NCI-H526 (cell line): ENCODE measurements at regions not wholly inside any gene's neighbourhood (a gene's known extent, or its start where the extent isn't known, plus 50 kb on each side); places are given as distances from the start of the nearest gene placed in this dataset.

Experiments used
- DNase-seq, 2 experiments: peaks; one replicate each; lab custom pipeline; 2025; lab: John Stamatoyannopoulos, UW

DNA sequence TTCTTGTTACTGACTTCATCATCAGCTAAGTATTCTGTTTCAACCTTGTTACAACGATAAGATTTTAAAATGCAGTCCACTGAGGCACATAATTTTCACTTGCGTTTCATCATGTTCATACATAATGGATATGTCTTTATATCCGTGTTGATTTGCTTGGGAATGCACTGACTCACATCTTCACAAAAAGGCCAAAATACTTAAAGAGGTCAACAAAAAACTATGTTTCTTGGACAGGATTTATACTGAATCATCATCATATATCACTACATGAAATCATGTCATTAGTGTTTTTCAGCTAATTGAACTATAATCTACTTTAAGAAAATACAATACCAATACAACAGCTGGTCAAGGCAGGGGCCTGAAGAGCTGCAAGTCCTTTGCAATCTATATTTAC, 324.5 kb upstream of the KLF6 start:
- DNase-seq, result no peak

DNA sequence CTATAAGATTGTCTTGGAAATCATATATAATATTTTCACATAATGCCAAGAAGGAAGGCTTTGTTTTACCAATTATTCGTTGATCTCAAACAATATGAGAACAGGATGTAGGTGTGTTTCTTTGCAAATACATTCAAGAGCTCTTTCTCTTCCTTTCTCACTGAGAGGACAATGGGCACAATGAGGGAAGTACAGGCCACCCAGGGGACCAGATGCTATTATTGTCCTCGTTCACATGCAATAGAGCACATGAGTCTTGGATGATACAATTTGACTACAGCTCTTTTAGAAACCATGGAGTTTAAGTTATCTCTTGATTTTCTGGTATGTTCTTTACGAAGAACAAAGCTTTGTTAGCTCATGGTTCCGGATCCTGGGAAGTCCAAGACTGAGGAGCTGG, 323.7 kb upstream of the KLF6 start:
- DNase-seq, result no peak

DNA sequence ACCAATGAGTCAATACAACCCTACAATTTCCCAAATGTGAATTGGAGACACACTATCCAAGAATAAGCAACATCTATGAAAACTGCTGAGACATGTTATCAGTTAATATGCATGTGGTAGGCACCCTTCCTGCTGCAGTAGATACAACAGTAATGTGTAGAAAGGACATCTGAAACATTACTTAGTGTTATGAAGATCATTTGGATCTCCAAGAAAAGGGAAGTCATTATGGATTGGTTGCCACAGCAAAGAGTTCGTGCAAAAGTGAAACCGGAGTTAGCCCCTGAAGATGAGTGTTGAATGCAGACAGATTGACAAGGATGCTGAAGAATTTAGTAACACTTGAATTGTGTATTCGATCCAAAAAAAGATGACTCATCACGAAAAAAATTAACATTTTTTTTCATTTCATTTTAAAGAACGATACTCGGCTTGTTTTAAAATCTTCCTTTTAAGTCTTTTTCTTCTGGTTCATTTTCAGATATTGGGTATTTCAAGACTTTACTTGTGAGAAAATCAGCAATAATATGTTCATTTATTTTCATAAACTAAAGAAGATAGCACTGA, 322.4 kb upstream of the KLF6 start:
- DNase-seq, result no peak

DNA sequence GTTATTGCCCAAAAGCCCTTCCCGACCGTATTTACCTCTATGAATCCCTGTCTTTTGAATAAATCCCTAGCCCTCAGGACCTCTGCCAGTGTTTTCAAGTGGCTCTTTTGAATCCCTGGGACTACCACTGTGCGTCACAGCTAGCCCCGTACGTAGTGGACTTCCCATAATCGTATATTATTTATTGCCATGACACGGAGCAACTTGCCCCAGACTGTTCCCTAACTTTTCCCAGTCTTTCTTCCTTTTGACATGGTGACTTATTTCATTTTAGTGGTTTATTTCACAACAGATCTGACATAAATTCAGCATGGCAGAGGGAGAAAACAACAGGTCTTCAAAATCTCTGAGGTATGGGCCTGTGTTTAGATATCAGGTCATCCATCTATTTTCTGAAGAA, 318.6 kb upstream of the KLF6 start:
- no peak for DNase-seq

DNA sequence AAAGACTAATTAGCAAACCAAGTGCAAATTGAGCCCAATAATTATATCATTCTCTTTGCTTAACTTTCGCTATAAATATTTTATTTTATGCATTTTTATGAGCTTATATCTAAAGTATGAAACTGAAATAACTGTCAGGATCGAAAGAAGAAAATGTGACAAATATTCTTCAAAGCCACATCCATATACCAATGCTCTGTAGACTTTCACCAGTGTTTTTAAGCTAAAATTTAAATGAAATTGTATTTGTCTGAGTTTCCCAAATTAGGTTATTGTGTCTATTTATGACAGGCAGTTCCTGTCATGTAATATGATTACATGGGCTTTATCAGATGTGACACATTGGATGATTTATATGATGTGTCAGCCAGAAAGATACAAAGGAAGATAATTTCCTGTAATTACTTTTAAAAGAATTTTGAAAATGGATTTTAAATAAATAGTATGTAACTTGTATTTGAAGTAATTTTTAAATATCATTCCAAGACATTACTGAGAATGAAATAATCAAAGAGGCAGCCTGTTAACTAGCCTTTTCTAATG, 317.9 kb upstream of the KLF6 start:
- DNase-seq, result no peak

DNA sequence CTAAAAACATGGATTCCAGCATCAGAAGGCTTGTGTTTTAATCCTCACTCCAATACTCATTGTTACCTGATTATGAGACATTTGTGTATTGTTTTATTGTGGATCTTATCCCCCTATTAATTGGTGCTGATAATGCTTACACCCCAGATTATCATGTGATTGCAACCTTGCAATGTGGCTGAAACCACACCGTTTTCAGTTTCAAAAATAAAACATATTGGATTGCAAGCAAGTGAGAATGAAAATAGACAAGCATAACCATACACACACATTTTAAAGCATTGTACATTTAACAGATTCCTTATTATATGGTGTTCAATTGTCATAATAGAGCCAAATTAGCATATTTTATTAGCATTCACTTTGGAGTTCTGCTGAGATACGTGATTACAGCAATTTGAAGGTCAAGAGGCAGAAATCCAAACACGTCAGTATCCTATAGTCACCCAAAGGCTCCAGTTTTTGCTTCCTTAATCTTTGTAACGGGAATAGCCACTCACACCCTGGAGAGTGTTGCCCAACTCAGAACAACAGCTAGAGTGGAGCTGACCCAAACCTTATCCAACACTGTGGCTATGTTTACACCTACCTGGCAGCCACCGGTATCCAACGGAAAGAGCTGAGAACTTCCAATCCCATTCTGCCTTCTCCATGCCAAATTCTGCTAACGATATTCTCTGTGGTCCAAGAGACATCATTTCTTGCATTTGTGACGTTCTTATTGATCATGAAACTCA, 317.1 kb upstream of the KLF6 start:
- DNase-seq, result no peak

DNA sequence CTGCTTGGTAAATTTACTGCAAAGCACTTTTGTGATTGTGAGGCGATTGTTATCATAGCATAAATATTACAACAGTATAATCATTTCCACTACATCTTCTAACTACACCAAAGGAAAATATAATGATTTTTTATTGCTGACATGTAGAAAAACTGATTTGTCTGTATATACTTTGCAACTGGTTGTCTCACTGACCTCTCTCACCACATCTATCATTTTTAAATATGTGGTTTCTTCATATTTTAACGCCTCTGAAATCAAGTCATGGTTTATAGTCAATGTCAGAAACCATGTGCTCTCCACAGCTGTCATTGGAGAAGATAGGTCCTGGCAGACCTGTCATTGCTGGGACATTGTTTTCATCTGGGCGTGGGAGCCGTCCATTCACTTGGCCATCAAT, 315.4 kb upstream of the KLF6 start:
- no peak for DNase-seq

DNA sequence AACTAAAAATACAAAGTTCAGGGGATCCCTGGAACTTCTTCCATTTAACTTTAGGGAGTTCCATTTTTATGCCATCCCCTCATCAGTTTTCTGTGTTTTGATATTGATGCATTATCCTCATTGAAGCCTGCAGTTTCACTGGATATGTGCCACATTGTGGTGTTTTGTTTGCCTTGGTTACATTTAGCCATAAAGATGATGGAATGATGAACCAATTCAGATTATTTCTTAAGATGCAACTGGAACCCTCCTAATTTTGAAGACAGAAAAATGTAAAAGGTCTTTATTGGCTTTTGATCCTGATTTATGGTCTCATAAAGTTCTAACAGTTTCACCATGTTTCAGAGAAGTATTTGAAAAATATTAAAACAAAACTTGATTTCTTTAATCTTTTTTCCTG, 314.2 kb upstream of the KLF6 start:
- DNase-seq, result no peak

DNA sequence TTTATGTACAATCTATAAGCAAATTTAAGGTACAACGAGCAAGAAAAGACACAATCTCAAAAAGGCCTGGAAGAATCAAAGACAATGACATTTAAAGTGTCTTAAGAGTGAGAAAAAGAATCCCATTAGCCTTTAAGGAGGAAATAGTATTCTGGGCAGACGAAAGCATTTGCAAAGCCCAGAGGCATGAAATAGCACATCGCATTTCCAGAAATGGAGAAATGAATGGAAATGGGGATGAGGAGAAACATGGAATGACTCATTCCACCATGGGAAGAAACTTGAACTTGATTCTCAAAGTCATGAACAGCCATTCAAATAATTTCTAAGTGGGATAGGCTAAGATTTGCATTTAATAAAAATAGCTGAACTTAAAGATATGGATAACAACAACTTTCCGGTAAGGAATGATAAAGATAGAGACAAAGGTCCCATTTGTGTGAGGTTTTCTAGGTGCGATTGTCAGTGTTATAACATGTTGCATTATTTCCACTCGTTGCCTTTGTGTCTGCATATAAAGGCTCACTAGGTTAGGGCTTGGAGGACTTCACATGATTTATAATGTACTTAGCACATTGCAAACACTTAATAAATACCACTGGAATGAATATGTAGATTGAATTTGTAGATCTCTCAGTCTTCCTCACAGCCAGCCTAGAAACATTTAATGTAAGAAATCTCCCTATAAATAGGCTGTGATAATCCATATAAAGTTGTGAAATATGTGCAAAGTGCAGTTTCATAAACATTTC, 310.3 kb upstream of the KLF6 start:
- DNase-seq, result peak in 1 of 2 experiments; percentile 2

DNA sequence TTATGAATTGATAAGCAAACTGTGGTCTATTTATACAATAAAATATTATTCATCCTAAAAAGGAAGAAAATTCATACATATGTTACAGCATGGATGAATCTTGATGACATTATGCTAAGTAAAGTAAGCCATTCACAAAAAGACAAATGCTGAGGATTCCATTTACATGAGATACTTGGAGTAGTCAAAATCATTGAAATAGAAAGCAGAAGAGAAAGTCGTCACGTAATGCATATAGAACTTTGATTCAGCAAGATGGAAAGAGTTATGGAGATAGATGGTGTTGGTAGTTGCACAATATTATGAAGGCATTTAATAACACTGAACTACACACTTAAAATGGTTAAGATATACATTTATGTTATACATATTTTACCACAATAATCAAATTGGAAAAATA, 309.7 kb upstream of the KLF6 start:
- DNase-seq, result no peak

DNA sequence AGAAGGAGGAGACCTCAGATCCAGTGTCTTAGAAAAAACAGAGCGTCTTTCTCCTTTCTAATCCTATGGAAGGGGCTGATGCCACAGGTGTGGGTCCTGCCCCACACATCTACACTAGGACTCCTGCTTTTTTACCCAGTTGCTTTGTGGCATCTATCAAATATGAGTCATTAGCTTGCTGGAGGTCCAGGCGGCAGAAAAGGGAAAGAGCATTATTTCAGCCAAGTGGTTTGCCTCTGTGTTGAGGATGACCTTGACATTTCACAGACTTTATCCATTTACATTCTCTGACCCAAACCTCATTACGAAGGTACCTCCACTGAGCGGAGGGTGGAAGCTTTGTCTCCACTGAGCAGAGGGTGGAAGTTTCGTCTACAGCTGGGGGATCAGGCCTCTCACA, 308.4 kb upstream of the KLF6 start:
- no peak for DNase-seq

DNA sequence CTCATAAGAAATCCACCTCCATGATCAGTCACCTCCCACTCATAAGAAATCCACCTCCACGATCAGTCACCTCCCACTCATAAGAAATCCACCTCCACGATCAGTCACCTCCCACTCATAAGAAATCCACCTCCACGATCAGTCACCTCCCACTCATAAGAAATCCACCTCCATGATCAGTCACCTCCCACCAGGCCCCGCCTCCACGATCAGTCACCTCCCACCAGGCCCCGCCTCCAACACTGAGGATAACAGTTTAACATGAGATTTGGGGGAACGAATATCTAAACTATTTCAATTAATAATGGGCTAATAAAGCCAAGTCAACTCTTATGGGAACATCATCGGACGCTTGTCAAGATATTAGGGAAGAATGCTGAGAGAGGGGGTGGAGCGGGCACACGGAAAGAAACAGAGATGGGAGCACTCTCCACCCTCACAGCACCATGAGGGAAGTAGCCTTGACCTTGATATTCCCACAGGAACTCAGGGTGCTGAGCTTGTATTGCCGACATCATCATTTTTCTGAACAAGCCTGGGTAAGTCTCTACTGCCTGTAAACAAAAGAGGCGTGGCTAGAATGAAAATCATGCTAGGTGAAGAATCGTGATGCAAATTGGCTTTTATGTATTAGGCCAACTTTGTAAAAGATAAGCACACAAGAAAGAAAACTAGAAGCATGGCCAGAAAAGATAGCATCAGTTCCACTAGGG, 303.5 kb upstream of the KLF6 start:
- no peak for DNase-seq

DNA sequence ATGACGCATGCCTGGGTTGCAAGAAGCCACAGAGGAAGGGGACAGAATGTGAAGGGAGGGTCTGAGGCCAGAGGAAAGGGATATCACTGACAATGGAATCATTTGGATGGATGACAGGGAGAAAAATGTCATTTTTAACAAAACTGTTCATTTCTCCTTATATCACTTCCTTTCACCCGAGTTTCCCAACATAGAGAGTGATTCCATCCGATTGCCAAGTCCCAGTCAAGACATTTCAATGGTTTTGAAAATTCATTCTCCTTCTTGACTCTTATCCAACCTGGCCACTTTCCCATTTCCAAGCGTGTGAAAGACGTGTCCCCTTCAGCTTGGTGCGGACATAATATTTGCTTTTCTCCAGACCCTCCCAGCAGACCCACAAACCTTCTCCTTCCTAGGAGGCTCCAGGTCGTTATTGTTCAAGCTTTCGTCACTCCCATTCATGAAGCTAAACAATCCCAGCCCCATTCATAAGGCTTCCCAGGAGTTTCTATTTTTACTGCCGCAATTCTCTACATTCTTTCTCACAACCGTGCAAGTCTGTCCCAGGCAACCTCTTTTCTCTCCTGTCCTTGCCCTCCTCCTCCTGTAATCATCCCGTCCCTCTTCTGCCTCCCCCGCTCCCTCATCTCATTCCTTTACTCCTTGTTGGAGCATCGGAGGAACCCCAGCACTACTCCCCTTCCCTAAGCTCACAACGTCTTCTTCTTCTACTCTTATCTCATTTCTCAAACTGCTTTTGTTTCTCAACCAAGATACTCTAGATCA, 301.3 kb upstream of the KLF6 start:
- no peak for DNase-seq

DNA sequence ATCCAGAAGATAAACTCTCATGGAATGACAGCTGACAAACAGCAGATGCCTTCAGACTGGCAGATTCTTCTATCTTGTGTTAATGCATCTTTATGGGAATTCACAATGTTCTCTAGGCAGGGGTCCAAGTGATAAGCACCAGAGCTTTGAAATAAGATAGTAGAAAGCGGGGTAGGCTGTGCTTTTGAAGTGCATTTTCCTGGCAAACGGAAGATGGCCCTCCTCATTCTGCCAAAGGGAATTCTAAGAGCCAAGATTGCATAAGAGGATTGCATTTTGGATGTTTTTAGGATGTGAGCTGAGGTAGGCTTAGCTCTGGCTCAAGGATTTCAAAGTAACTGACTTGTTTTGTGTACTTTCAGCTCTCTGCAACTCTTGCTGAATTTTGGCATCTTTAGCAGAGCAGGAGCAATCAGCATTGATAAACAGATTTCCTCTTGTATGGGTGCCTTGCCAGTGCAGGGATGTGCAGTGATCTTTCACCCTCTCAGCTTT, 298.5 kb upstream of the KLF6 start:
- DNase-seq, result no peak

DNA sequence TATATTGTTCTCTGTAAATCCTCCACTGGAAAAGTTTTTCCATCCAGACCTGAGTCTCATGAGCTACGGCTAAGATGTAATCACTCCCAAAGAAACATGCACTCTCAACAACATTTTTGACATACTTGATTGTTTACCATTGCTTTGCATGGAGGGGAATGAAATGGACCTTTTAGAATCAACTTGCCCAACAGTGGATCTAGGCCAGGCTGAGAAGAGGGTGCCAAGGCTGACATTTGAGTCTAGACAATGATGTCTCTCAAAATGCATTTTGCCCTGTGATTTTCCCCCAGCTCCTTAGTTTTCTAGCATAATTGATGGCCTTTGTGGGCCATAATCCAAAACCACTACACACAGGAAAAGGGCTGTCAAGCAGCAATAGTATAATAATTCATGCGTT, 297.9 kb upstream of the KLF6 start:
- no peak for DNase-seq

DNA sequence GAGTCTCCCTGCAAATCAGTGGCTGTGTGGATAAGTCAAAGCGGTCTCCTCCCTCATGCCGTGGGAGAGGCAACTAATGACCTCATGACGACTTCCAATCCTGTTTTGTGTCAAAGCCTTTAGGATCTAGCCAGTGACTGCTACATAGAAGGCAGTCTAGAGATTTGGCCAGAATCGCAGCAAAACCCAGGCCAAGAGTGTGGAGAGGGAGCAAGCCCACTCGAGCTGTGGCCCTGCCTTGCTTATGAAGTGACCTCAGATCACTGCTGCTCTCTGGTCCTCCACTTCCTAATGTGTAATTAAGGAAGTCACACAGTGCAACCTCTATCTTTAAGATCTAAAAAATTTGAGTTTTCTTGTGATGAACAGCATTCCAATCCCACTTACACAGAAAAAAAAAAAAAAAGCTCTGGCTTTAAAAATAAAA, 296.7 kb upstream of the KLF6 start:
- DNase-seq, result no peak

DNA sequence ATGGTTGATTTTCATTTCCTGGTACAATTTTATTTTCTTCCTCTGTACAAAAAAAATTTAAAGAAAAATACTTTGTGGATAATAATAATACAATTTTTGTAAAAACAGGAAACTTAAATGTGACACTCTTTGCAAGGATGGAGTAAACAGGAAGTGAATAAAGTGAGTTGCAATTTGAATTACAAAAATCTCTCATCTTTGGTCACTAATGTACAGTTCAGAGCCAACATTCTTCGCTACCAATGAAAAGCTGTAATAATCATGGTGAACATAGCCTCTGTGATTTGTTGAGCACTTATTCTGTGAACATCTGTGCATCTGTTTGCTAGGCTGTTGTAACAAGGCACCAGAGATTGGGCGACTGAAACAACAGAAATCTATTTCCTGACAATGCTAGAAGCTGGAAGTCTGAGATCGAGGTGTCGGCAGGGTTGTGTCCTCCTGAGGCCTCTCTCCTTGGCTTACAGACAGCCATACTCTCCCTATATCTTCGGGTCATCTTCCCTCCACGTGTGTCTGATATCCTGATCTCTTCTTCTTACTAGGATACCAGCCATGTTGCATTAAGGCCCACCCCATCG, 295.3 kb upstream of the KLF6 start:
- DNase-seq, result no peak

DNA sequence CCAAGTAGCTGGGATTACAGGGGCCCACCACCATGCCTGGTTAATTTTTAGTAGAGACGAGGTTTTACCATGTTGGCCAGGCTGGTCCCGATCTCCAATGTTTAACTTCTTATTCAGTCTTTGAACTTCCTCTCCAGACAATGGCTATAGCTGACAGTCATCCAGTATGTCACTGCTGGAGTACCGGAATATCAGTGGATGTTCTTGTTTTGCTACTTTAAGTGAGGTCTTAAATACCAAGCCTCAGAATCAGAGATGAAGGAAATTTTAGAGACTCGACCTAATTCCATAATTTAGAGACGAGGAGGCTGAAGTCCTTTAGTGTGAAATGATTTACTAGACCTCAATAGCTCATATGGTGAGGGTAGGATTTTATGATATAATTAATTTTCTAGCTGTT, 294.8 kb upstream of the KLF6 start:
- DNase-seq, result no peak

DNA sequence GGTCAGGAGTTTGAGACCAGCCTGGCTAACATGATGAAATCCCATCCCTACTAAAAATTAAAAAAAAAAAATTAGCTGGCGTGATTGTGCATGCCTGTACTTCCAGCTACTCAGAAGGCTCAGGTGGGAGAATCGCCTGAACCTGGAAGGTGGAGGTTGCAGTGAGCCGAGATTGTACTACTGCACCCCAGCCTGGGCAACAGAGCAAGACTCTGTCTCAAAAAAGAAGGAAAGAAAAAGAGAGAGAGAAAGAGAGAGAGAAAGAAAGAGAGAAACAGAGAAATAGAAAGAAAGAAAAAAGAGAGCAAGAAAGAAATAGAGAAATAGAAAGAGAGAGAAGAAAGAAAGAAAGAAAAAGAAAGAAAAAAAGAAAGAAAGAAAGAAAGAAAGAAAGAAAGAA, 292.8 kb upstream of the KLF6 start:
- DNase-seq, result no peak

DNA sequence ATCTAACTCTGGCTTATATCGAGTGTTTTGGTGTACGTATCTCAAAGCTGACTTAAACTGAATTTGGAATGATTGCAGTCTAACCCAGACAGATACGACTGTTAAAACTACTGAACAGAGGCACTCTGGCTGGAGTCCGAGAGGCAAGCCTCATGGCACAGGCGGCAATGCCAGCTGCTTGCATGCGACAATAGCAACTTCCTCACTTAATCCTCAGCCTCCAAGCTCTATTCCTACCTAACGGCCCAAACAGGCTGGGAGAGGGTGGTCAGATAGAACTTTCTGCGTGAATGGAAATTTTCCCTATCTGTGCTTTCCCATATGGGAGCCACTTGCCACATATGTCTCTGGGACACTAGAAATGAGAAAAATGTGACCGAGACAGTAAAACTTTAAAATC, 292.0 kb upstream of the KLF6 start:
- no peak for DNase-seq

DNA sequence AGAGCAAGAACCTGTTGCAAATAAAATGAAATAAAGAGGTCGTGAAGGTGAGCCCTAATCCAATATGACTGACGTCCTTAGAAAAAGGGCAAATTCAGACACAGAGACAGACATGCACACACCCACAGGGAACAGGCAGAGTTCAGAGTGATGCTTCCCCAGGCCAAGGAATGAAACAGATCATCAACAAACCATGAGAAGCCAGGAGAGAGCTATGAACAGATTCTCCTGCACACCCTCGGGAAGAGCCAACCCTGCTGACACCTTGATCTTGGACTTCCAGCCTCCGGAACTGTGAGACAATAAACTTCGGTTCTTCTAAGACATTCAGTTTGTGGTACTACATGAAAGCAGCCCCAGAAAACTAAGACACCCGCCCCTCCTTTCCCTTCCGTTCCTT, 290.4 kb upstream of the KLF6 start:
- no peak for DNase-seq
